HCT116 (cell line): ENCODE measurements at regions not wholly inside any gene's neighbourhood (a gene's known extent, or its start where the extent isn't known, plus 50 kb on each side); places are given as distances from the start of the nearest gene placed in this dataset.

Source experiments
- ATAC-seq: fragments of 200-7000 bp; cut with Tn5 transposase; 2 replicates; pipeline ENCODE4 v1.9.1; 2020; ENCODE audit warnings: mild to moderate bottlenecking, moderate library complexity
- BruUV-seq: library from RNA; stranded (reverse); fragments of 400-500 nt; replicated peaks from 2 replicates; lab custom pipeline; 2021; lab: Mats Ljungman, UMichigan
- CTCF ChIA-PET: fragments of 300-600 bp; sonication (Branson Sonifier 250); formaldehyde crosslinking; loops from one replicate; lab custom pipeline; 2021; ENCODE audit warnings: antibody characterized with exemption; lab: Charles Lee
- POLR2A ChIA-PET: fragments of 300-600, 350-600 bp; sonication (Branson Sonifier 250); formaldehyde crosslinking; loops from one replicate; lab custom pipeline; 2021; ENCODE audit warnings: antibody characterized with exemption; lab: Charles Lee
- RAD21 ChIA-PET, 2 experiments: fragments of 300-600 bp; sonication (Branson Sonifier 250); formaldehyde crosslinking; loops; one replicate each; lab custom pipeline; 2023; ENCODE audit warnings: low total read pairs in 2 of 2; ENCODE audit not compliant: uncharacterized antibody in 2 of 2, unreplicated experiment in 2 of 2, low non-redundant PET in 1 of 2; lab: Charles Lee
- DNase-seq: peaks from one replicate; pipeline ENCODE4 v3.0.0-alpha.2; 2010; ENCODE audit warnings: low read depth, low spot score
- H2AFZ ChIP-seq: fragments of 200-600 bp; shearing (Covaris generic), sonication (generic); 2 replicates; pipeline ENCODE4 v1.6.1; 2017; ENCODE audit warnings: low read depth, mixed run types, mixed read lengths, antibody characterized with exemption, low read length; ENCODE audit not compliant: poor library complexity, severe bottlenecking
- H3K27ac ChIP-seq: 2 replicates; pipeline ENCODE4 v1.5.1; 2012; ENCODE audit warnings: low read depth, low read length
- H3K27me3 ChIP-seq: fragments of 200-600 bp; sonication (generic); 2 replicates; pipeline ENCODE4 v1.6.1; 2016; ENCODE audit warnings: mixed run types, low read length, mixed read lengths; ENCODE audit not compliant: insufficient read depth
- H3K36me3 ChIP-seq, 2 experiments: fragments of 200-500 bp in 1 of 2; fragments of 200-600 bp in 1 of 2; sonication (Bioruptor generic) in 1 of 2; sonication (generic) in 1 of 2; 2 replicates each; pipeline versions ENCODE4 v1.5.1 to v1.6.1; 2014 to 2016; ENCODE audit warnings: low read length in 2 of 2, inconsistent platforms in 1 of 2, mixed read lengths in 1 of 2, mixed run types in 1 of 2; ENCODE audit not compliant: insufficient read depth in 2 of 2, control insufficient read depth in 1 of 2
- H3K4me1 ChIP-seq, 2 experiments: fragments of 200-600 bp in 1 of 2; sonication (generic) in 1 of 2; 2 replicates each; pipeline versions ENCODE4 v1.5.1 to v1.6.1; 2012 to 2017; ENCODE audit warnings: low read length in 2 of 2, inconsistent platforms in 1 of 2, mild to moderate bottlenecking in 1 of 2, mixed read lengths in 1 of 2, mixed run types in 1 of 2, moderate library complexity in 1 of 2; ENCODE audit not compliant: insufficient read depth in 2 of 2, control insufficient read depth in 1 of 2
- H3K4me2 ChIP-seq: fragments of 200-600 bp; sonication (generic); 2 replicates; pipeline ENCODE4 v1.6.1; 2017; ENCODE audit warnings: mixed run types, low read length, mixed read lengths
- H3K4me3 ChIP-seq, 2 experiments: fragments of 200-600 bp in 1 of 2; sonication (generic) in 1 of 2; replicated peaks in 1 of 2; 2 replicates each; pipeline ENCODE4 v1.5.1; 2011 to 2016; ENCODE audit warnings: low read length in 2 of 2, control low read depth in 1 of 2, low read depth in 1 of 2, mild to moderate bottlenecking in 1 of 2, mixed read lengths in 1 of 2, mixed run types in 1 of 2
- H3K79me2 ChIP-seq: fragments of 200-600 bp; sonication (generic); 2 replicates; pipeline ENCODE4 v1.6.1; 2017; ENCODE audit warnings: mild to moderate bottlenecking, mixed run types, low read length, moderate library complexity, mixed read lengths; ENCODE audit not compliant: insufficient read depth
- H3K9ac ChIP-seq: fragments of 200-600 bp; sonication (generic); 2 replicates; pipeline ENCODE4 v1.6.1; 2016; ENCODE audit warnings: low read length, mixed read lengths
- H3K9me2 ChIP-seq: fragments of 200-600 bp; sonication (generic), shearing (Covaris generic); 2 replicates; pipeline ENCODE4 v1.6.1; 2017; ENCODE audit warnings: mixed run types, mild to moderate bottlenecking, moderate library complexity; ENCODE audit not compliant: insufficient read depth
- H3K9me3 ChIP-seq, 2 experiments: fragments of 200-500 bp in 1 of 2; fragments of 200-600 bp in 1 of 2; sonication (Bioruptor generic) in 1 of 2; sonication (generic) in 1 of 2; 2 replicates each; pipeline ENCODE4 v1.6.1; 2014 to 2017; ENCODE audit warnings: low read length in 2 of 2, mixed read lengths in 2 of 2, inconsistent platforms in 1 of 2, low read depth in 1 of 2, mild to moderate bottlenecking in 1 of 2, mixed run types in 1 of 2, moderate library complexity in 1 of 2; ENCODE audit not compliant: control insufficient read depth in 1 of 2, insufficient read depth in 1 of 2
- H4K20me1 ChIP-seq: fragments of 200-600 bp; sonication (generic), shearing (Covaris generic); 2 replicates; pipeline ENCODE4 v1.6.1; 2017; ENCODE audit warnings: mixed run types, mild to moderate bottlenecking, moderate library complexity; ENCODE audit not compliant: insufficient read depth
- ATF3 ChIP-seq: IDR thresholded peaks from 2 replicates; pipeline ENCODE4 v1.6.1; 2012
- CBX3 ChIP-seq: IDR thresholded peaks from 2 replicates; pipeline ENCODE4 v1.6.1; 2012; ENCODE audit warnings: low read depth
- CEBPB ChIP-seq: IDR thresholded peaks from 2 replicates; pipeline ENCODE4 v1.6.1; 2012; ENCODE audit warnings: low read depth
- EGR1 ChIP-seq: IDR thresholded peaks from 2 replicates; pipeline ENCODE4 v1.6.1; 2012; ENCODE audit warnings: low read depth
- EZH2phosphoT487 ChIP-seq: fragments of 200-600 bp; IDR thresholded peaks from 2 replicates; pipeline ENCODE4 v1.6.1; 2018; ENCODE audit warnings: antibody characterized with exemption, borderline replicate concordance
- FOSL1 ChIP-seq: IDR thresholded peaks from 2 replicates; pipeline ENCODE4 v1.6.1; 2012; ENCODE audit warnings: low read depth
- JUND ChIP-seq: IDR thresholded peaks from 2 replicates; pipeline ENCODE4 v1.6.1; 2012
- POLR2A ChIP-seq: IDR thresholded peaks from 2 replicates; pipeline ENCODE4 v1.7.0; 2011; ENCODE audit warnings: borderline replicate concordance; ENCODE audit not compliant: insufficient read depth, insufficient read length; ENCODE audit errors: extremely low read depth
- POLR2AphosphoS5 ChIP-seq: IDR thresholded peaks from 2 replicates; pipeline ENCODE4 v1.6.1; 2011; ENCODE audit warnings: mild to moderate bottlenecking, low read depth, low read length, moderate library complexity
- RAD21 ChIP-seq: IDR thresholded peaks from 2 replicates; pipeline ENCODE4 v1.6.1; 2012; ENCODE audit warnings: low read depth, mild to moderate bottlenecking
- SIN3A ChIP-seq: IDR thresholded peaks from 2 replicates; pipeline ENCODE4 v1.6.1; 2012; ENCODE audit warnings: low read depth
- SRF ChIP-seq: IDR thresholded peaks from 2 replicates; pipeline ENCODE4 v1.6.1; 2012; ENCODE audit warnings: low read depth
- TCF7L2 ChIP-seq: IDR thresholded peaks from 2 replicates; pipeline ENCODE4 v1.7.0; 2011; ENCODE audit warnings: borderline replicate concordance, inconsistent platforms; ENCODE audit not compliant: insufficient read depth, insufficient read length; ENCODE audit errors: extremely low read depth
- YY1 ChIP-seq: IDR thresholded peaks from 2 replicates; pipeline ENCODE4 v1.6.1; 2011; ENCODE audit warnings: low read length, low read depth, moderate library complexity, mild to moderate bottlenecking; ENCODE audit not compliant: insufficient replicate concordance; ENCODE audit errors: extremely low read depth
- ZFX ChIP-seq: fragments of 450-650 bp; IDR thresholded peaks from 2 replicates; pipeline ENCODE4 v1.6.1; 2017
- ZNF274 ChIP-seq: fragments of 200-500 bp; sonication (Bioruptor generic); IDR thresholded peaks from 2 replicates; pipeline ENCODE4 v1.6.1; 2014; ENCODE audit warnings: mild to moderate bottlenecking, low read depth, low read length, inconsistent platforms
- intact Hi-C: fragments of 100-400 bp; cut with micrococcal nuclease; formaldehyde crosslinking; loops from 2 replicates; pipeline ENCODE4 v1.10.0; 2022
- TF ChIP-seq, protein P1 (sequence below): IDR thresholded peaks from 2 replicates; pipeline ENCODE4 v1.6.1; 2012
- TF ChIP-seq, protein P2 (sequence below): IDR thresholded peaks from 2 replicates; pipeline ENCODE4 v1.6.1; 2012; ENCODE audit warnings: low read depth

DNA sequence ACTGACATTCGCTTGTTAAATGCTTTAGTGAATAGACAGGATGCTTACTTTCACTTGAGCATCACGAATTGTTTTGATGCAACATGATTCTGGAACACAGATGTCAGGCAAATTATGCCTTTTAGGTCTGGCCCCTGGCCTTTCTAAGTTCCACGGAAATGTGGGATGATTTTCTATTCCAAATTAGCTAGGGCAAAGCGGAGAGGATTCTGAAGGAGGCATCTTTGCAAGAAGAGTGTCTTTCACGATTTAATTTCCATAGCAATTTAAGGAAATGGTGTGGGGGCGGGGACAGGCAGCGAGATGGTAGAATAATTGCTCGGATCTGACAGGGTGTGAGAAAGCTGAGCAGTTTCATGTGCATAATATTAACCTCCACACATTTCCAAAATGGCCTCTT, 238.5 kb upstream of the KCNMB2 start:
- H3K4me3 ChIP-seq, result no peak overlapping the region
- no peak for ATAC-seq
- H4K20me1 ChIP-seq, result no peaks in the 10 kb centered on the region
- H3K4me1 ChIP-seq, result no peaks in the 10 kb centered on the region
- H3K27ac ChIP-seq, result no peak overlapping the region
- no peaks in the 10 kb centered on the region for H3K36me3 ChIP-seq
- no peak for DNase-seq
- H3K9ac ChIP-seq, result no peak overlapping the region
- H3K27me3 ChIP-seq, result no peaks in the 10 kb centered on the region
- POLR2A ChIA-PET, result no interaction called here
- H3K4me2 ChIP-seq, result no peak overlapping the region
- TF ChIP-seq POLR2AphosphoS5, result no peak
- TF ChIP-seq ZFX, result no peak
- no peak for TF ChIP-seq EZH2phosphoT487
- no peak for TF ChIP-seq POLR2A
- TF ChIP-seq, protein P1, sequence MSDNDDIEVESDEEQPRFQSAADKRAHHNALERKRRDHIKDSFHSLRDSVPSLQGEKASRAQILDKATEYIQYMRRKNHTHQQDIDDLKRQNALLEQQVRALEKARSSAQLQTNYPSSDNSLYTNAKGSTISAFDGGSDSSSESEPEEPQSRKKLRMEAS, result no peak
- no peak for TF ChIP-seq FOSL1
- TF ChIP-seq EGR1, result no peak
- TF ChIP-seq, protein P2, sequence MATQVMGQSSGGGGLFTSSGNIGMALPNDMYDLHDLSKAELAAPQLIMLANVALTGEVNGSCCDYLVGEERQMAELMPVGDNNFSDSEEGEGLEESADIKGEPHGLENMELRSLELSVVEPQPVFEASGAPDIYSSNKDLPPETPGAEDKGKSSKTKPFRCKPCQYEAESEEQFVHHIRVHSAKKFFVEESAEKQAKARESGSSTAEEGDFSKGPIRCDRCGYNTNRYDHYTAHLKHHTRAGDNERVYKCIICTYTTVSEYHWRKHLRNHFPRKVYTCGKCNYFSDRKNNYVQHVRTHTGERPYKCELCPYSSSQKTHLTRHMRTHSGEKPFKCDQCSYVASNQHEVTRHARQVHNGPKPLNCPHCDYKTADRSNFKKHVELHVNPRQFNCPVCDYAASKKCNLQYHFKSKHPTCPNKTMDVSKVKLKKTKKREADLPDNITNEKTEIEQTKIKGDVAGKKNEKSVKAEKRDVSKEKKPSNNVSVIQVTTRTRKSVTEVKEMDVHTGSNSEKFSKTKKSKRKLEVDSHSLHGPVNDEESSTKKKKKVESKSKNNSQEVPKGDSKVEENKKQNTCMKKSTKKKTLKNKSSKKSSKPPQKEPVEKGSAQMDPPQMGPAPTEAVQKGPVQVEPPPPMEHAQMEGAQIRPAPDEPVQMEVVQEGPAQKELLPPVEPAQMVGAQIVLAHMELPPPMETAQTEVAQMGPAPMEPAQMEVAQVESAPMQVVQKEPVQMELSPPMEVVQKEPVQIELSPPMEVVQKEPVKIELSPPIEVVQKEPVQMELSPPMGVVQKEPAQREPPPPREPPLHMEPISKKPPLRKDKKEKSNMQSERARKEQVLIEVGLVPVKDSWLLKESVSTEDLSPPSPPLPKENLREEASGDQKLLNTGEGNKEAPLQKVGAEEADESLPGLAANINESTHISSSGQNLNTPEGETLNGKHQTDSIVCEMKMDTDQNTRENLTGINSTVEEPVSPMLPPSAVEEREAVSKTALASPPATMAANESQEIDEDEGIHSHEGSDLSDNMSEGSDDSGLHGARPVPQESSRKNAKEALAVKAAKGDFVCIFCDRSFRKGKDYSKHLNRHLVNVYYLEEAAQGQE, result no peak
- no peak for TF ChIP-seq SIN3A
- TF ChIP-seq SRF, result no peak
- TF ChIP-seq ATF3, result no peak
- no peak for TF ChIP-seq ZNF274
- no peak for TF ChIP-seq YY1
- no peak for TF ChIP-seq CEBPB
- no peak for TF ChIP-seq JUND
- no peak for TF ChIP-seq TCF7L2
- no peak for TF ChIP-seq RAD21
- TF ChIP-seq CBX3, result no peak
- TF ChIP-seq, all 23 proteins: peak for 0
- H3K79me2 ChIP-seq, result no peaks in the 10 kb centered on the region
- RAD21 ChIA-PET, result no interaction called here
- no peaks in the 10 kb centered on the region for H3K9me3 ChIP-seq
- intact Hi-C loops, result no loop called here
- H2AFZ ChIP-seq, result no peak overlapping the region
- CTCF ChIA-PET, result no interaction called here
- BruUV-seq, result no TSS peak
- no peaks in the 10 kb centered on the region for H3K9me2 ChIP-seq
